HG02642 (cell line): ENCODE measurements at regions not wholly inside any gene's neighbourhood (a gene's known extent, or its start where the extent isn't known, plus 50 kb on each side); places are given as distances from the start of the nearest gene placed in this dataset.
"Not testable (repeated sequence)": the region's sequence is repeated elsewhere in the genome, so short reads cannot be mapped to it uniquely, and the experiment has no call there.

ENCODE experiments used
- ATAC-seq: cut with Tn5 transposase; IDR thresholded peaks from one replicate; pipeline ENCODE4 v1.9.1; 2021; ENCODE audit warnings: mild to moderate bottlenecking; ENCODE audit not compliant: unreplicated experiment, poor library complexity

DNA sequence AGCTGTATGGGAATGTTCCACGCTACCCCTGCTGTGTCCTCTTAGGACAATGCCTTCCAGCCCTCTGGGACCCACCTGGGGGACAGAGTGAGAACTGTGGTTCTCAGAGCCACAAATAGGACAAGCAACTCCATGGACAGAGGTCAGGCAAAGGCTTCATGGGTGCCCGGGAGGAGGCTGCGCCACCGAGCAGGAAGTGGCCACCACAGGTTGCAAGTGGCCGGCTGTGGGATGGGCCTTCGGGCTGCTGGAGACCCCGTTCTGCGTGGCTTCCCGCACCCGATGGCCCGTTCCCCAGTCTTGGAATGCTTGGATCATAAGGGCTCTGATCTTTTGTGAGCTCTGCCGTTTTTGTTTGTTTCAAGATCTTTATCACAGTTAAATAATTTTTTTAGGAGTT lies 118.8 kb downstream of the BOD1 start:
- no peak for ATAC-seq

DNA sequence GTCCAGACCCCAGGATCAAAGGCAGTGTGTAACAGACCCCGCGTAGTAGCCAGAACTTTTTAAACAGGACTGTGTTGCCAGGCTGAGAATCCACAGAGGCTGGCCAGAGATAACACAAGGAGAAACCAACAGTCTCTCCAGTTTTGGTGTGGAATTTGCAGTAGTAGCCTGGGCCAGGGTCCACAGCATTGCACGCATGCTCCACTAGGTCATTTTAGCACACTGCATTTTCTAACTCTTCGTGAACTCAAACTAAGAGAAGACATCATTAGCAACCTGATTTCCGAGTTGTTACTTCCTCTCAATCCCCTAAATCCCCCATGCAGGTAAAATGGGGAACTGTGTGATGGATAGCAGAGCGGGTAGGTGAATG lies 119.6 kb downstream of the BOD1 start:
- ATAC-seq: no peak

DNA sequence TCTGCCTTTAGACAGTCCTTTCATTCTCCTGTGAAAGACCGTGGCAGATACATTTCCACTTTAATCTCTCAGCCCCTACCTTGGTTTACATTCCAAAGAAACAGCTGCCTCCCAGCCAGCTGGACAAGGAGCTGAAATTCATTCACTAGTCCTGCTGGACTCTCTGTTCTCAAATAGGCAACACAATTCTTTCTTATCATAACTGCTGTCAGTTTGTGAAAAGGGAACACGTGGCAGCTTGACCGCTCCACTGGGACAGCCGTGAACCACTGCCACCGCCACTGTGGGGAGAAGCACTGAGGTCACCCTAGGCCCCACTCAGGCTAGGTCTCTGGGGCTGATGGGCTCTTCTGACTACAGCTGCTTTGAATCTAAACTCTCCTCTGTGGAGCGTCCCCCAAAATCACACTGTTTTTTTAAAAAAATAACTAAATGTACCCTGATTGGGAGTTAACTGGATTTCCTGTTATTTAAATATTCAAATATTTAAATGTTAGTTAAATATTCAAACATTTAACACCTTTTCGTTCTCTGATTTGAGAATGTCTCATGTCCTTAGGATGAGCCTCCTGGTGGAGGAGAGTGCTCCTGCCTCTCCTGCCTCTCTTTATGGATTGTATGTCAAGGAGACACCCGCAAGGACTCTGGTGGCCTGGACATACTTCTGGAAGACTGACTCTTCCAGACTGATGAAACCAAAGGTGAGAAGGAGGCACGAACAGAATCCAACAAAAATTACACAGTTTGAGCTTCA lies 120.1 kb downstream of the BOD1 start:
- ATAC-seq: no peak

DNA sequence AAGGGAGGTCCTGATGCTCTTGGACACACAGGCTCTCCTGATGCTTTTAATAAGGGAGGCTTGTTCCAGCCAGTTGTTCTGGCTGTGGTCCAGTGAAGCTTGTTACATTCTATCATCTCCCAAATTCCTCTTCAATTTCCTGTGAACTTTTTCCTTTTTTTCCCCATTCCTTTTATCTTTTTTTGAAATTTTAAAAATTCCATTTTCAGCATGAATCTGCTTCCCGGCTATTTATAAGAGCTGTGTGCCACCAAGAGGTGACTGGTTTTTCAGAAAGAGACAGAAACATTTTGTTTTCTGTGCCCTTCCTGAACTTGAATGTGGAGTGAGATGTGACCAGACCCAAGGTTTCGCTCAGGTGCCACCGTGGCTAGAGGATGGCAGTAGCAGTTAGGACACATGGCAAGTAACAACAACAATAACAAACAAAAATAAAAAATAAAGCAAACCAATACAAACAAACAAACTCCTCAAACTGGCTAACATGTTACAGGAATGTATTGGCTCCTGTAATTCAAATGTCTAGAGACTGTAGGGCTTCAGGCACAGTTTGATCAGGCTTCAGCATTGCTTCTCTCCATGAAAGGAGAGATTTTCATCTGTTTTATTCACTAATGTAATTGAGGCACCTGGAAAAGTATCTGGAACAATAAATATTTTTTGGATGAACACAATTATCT lies 121.1 kb downstream of the BOD1 start:
- no peak for ATAC-seq

DNA sequence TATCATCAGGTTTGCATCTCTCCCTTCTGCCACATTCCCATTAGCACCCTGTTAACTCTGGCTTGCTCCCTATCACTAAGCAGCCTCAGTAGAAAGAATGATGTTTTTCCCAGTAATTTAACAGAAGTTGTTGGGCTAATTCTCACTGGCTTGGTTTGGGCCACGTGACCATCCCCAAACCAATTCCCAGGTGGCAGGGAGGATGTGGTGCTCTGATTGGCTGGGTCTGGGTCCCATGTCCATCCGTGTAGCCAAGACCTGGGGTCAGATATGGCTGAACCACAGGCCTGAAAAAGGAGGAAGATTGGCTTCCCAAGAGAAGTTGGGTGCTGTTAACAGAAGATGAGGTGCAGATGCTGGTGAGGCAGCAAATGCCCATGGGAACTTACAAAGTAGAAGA lies 122.0 kb downstream of the BOD1 start:
- no peak for ATAC-seq

DNA sequence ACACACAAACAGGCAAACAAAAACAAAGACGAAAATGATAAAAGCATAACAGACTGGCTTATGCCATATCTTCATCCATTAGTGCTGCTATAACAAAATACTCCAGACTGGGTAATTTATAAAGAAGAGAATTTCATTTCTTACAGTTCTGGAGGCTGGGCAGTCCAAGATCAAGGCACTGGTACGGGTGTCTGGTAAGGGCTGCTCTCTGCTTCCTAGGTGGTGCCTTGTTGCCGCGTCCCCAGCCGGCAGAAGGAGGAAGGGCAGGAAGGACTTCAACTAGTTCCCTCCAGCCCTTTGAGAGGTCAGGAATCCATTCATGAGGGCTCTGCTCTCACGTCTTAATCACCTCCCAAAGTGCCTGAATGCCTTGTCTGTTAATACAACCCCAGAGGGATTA lies 122.6 kb downstream of the BOD1 start:
- no peak for ATAC-seq

DNA sequence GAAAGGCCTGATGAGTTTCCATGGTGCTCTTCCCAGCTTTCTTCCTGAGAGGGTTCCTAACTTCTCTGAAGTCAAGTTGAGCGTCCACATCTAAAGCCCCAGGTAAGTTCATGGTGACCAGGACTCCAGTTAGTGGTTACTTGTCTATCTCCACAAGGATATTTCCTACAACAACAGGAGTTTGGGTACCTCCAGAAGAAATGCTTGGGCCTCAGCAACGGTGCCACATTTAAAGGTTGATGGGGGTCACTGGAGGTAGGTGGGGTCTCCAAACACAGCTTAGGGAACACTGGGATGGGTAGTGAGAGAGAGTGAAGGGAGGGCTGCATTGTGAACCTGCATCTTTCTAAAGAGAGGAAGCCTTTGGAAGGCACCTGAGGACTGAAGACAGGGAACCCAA lies 123.4 kb downstream of the BOD1 start:
- no peak for ATAC-seq

DNA sequence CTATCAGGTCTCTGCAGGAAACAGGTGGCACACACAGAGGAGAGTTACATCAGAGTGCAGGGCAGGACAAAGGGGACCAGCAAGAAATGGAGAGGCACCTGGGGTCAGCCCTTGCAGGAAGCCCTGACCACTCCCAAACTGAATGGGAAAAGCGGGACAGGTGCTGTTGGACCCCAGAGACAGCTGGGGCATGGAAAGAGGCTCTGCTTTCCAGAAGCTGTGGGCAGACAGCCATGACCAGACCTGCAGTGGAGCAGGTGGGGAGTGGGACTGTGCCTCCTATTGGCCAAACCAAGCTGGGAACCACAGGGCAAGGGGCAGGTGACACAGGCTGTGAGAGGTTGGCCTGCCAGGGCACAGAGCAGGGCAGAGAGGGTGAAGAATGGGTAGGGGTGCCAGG lies 125.8 kb downstream of the BOD1 start:
- no peak for ATAC-seq

DNA sequence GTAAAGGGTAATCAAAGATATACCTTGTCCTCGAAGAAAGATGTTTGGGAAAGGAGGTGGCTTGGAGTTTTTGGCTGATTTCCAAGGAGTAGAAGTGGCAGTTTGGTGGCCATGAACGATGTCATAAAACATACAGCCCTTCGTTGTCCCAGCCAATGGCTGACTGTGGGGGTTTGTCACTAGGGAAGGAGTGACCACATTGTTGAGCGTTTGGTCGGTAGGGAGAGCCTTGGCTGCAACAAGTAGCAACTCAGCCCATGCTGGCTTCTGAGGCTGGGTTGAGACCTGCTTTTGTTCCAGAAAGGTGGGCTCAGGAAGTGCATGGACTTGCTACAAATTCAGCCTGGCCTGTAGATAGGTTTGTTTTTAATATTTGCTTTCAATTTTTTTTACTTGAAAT lies 128.3 kb downstream of the BOD1 start:
- ATAC-seq: no peak

DNA sequence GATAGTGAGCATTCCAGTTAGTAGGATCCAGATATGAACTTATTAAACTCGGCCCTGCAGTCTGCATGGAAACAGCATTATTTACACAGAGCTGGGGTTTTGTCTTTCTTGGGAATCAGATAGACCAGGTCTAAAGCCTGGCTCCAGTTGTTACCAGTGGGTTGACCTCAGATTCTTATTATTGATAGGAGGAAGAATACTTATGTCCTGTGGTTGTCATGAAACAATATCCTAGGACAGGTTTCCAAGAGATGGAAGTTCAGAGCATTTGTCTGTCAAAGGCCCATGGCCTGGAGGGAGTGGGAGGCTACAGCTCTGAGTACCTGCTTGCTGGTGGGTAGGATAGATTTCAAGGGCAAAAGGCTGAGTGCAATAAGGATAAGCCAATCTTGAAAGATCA lies 129.2 kb downstream of the BOD1 start:
- ATAC-seq: no peak

DNA sequence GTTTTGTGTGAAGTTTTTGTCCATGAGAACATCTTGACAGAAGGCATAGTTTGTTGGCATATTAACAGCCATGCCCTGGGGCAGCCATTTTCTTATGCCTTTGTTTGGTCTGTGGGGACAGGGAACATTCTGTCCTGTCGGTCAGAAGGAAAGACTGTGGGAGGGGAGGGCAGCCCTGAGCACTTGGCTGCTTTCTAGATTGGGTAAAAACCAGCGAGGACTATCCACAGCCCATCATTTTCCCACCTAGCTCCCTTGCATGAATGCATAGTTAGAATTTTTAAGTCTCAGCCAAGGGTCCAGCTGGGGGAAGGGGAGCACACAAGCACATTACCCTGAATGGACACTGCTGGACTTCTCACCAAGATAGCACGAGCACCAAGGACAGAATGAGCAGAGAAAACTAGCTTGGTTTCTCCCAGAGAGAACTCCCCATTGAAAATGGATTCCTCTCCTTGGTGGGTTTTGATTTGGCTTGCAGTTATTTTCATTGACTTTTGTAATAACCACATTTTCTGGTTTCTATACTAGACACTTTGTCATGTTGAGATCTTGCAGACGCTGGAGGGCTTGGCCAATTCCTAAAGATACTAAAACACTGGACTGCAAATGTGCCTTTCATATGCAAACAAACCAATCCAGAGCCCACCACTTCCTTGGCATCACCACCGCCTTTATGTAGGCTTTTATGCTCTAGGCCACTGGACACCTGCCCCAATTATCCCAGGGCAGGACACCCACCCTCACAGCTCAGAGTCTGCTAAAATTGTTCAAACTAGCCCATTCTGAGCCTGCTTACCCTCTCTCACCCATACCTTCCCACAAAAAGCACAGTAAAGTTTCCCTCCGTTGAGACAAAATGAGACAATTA lies 129.9 kb downstream of the BOD1 start:
- ATAC-seq: no peak

DNA sequence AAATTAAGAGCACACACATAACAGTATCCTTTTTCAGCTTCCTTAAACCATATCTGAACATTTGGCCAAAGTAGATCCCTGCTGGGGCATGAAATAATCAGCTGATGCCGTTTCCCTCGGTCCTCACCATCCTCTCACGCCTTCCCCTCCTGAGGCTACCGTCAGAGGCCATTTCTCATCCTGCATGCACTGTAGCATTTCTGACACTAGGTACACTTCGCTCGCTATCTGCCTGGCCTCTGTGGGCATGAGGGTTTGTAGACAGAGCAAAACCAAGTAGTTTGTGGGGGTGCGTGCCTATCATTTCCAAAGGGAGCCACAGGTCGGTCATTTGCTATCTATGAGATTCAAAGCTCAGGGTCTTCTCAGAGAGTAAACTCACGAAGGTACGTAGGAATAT lies 131.9 kb downstream of the BOD1 start:
- ATAC-seq: no peak

DNA sequence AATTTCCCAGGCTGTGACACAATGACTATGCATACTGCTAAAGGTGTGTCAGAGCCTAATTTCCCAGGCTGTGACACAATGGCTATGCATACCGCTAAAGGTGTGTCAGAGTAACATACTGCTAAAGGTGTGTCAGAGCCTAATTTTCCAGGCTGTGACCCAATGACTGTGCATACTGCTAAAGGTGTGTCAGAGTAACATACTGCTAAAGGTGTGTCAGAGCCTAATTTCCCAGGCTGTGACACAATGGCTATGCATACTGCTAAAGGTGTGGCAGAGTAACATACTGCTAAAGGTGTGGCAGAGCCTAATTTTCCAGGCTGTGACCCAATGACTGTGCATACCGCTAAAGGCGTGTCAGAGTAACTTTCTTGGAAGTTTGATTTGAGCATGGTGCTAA lies 132.9 kb downstream of the BOD1 start:
- not testable (repeated sequence) for ATAC-seq

DNA sequence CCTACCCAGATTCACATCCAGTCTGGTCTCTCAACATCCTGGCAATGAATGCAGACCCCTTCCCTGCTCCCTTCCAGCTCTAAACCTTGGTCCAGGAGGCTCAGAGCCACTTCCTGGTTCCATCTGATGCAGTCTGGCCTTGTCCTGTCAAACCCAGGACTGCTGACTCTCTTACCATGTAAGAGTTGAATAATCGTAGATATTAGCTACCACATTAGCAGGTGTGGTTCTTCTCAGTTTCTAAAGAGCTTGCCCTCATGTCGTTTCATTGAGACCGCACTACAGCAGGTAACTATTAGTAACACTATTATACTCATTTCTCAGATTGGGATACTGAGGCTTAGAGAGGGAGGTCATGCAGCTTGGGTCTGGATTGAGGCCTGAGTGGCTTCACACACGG lies 133.3 kb downstream of the BOD1 start:
- no peak for ATAC-seq

DNA sequence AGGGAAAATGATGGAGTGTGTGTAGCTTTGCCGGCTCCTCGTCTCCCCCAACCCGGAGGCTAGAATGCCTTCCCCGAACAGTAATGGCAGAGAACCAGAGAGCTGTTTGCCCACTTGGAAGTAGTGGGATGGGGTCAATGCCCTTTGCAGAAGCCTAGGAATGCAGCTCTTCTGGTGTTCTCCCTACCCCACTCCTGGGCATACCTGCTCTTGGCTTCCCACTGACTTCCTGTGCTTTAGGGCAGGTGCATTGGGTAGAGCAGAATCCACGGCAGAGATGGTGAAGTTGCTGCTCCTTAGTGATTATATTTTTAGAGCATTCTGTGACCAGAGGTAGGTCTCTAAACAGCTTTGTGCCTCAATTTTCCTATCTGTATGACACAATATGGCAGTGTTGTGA lies 134.6 kb downstream of the BOD1 start:
- no peak for ATAC-seq

DNA sequence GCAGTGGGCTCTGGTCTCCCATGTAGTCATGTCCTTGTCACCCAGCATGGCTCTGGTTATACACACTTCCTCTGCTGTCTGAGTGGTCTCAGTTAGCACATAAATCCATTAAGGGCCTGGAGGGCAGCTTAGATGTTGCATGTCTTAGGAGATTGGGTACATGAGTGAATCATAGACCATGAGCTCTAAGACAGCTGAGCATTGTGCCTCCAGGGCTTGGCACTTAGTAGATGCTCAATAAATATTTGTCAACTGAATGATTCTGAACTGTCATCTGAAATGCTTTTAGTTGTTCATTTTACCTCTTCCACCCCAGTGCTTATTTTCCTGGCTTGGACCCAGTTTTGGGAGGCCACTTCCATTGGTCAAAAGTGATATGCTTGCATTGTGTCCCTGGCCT lies 135.6 kb downstream of the BOD1 start:
- no peak for ATAC-seq

DNA sequence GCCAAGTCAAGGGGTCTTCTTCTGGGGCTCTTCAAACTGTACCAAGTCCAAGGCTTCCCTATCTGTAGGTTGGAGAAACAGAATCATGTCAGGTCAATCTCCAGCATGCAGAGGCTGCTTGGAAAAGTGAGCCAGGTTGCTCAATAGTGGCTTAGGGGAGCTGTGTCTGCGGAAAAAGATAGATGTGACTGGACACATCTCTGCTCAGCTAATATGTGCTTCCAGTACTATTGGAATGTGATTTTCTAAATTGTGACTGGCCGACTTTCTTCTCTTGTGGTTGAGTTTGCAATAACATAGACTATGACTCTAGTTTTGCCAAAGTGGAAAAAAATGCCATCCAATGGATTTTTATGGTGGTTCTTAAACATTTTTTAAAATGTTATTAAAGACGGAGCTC lies 136.7 kb downstream of the BOD1 start:
- no peak for ATAC-seq

DNA sequence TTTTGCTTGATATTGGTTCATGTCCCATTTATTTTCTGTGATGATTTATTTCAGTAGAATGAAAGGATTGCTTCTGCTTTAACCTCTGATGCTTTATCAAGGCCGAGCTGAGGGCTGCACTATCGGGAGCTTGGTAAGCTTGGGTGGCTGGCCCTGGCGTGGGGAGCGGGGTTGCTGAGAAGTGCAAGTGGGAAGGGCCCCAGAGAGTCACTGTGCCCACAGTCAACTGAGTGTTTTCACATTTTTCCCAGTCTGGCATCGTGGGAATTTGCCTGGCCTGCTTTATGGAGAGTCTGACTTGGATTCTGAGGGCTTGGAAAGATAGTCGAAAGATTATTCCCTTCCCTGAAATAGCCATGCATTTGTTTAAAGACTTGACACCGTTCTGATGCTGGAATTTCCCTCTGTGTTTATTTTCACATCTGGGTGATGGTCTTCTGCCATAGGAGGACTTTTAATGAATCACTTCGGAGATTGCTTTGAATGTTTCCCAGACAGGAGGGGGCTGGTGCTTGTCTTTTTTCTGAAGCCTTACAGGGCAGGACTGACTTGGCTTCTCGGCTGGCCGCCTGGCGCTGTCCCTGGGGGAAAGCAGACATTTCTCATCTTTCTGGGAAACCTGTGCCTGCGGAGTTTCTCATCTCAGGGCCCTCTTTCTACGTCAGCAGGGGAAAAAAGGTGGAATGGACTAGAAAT lies 139.0 kb downstream of the BOD1 start:
- ATAC-seq: no peak

DNA sequence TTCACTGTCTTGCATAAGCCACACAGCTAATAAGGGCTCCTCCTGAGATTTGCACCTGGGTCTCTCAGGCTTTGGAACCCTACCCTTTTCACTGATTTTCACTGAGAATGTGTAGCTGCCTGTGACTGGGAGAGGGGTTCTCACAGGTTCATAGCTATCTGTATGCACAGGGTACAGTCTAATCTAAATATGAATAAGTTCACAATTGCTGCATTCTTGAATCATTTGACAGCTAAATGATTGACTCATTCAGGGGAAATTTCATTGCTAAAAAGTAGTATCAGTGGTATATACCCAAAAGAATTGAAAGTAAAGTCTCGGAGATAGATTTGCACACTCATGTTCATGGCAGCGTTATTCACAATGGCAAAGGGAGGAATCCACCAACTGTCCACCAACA lies 140.7 kb downstream of the BOD1 start:
- no peak for ATAC-seq

DNA sequence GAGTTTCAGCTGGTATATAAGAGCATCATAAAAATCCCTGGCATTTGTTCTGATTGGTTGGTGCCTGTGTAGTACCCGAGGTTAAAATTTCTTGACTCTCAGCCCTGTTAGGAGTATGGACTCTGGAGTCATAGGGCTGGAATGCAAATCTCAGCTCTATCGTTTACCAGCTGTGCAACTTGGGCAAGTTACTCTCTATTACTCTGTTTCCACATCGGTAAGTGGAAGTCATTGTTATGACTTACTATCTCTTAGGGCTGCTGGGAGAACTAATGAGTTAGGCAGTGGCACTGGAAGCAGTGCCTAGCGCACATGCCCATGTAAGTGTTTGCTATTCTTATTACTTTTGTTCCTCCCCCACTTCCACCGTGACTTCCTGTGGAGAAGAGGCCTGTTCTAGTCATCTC lies 141.6 kb downstream of the BOD1 start:
- no peak for ATAC-seq

DNA sequence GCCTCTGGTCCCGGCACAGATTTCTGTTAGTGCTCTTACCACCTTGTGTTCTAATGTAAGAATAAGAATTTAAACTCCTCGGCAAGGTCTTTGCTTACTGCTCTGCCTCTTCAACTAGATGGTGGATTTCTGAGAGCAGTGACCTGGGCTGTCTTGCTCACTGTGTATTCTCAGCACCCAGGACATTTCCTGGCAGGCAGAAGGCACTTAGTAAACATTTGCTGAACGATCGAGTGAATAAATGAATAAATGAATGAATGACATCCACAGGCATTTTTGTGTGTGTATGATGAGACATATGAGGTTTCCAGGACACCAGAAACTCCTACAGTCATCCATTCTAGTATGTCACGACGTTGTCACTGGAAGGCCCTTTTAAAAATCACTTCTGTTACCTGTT lies 143.2 kb downstream of the BOD1 start:
- ATAC-seq: no peak
